Lower leg skin (tissue), 3 donors: ENCODE measurements at regions not wholly inside any gene's neighbourhood (a gene's known extent, or its start where the extent isn't known, plus 50 kb on each side); places are given as distances from the start of the nearest gene placed in this dataset.

Experiments
- CTCF ChIP-seq, 3 donors: fragments of 450-650 bp; IDR thresholded peaks; one replicate each; pipeline ENCODE4 v1.5.1; 2016; ENCODE audit warnings: antibody characterized with exemption in 3 of 3, mild to moderate bottlenecking in 3 of 3, moderate library complexity in 2 of 3
- POLR2A ChIP-seq, 2 donors: fragments of 450-650 bp; IDR thresholded peaks; one replicate each; pipeline ENCODE4 v1.6.1; 2016 to 2017; ENCODE audit warnings: antibody characterized with exemption in 2 of 2, mild to moderate bottlenecking in 1 of 2, moderate library complexity in 1 of 2

DNA sequence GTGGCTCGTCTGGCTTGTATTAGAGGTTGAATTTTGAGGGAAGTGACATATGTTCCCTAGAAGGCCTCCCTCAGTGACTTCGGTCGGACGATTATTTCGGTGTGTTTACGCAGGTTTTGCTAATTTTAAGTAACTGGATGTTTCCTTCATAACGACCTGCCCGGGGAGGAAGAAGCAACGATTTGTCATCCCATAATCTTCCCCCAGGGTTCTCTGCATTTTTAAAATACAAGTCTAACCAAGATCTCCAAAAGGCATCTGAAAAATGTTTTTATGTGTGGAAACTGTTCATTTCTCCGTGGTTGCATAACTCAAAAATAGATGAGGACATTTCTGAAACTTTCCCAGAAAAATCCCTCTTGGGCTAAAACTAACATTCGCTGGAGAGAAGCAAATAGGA lies 195.4 kb downstream of the SHOX start:
- TF ChIP-seq CTCF (IDR thresholded peaks at IDR 0.05): no peak
- no peak for TF ChIP-seq POLR2A (IDR thresholded peaks at IDR 0.05)
